Neural cell (in vitro differentiated cells): ENCODE measurements at regions not wholly inside any gene's neighbourhood (a gene's known extent, or its start where the extent isn't known, plus 50 kb on each side); places are given as distances from the start of the nearest gene placed in this dataset.

Experiments used
- CTCF ChIP-seq: fragments of 450-650 bp; IDR thresholded peaks from 2 replicates; pipeline ENCODE4 v1.5.1; 2014; ENCODE audit warnings: antibody characterized with exemption, mild to moderate bottlenecking, moderate library complexity; ENCODE audit not compliant: poor library complexity, severe bottlenecking
- EZH2 ChIP-seq: fragments of 200-600, 300-800 bp; shearing (Covaris generic), sonication (generic); IDR thresholded peaks from 2 replicates; pipeline ENCODE4 v1.6.1; 2014; ENCODE audit warnings: antibody characterized with exemption, low read length, borderline replicate concordance, mild to moderate bottlenecking; ENCODE audit not compliant: insufficient read depth, poor library complexity, severe bottlenecking
- POLR2AphosphoS5 ChIP-seq: IDR thresholded peaks from 2 replicates; pipeline ENCODE4 v1.6.1; 2012
- TAF1 ChIP-seq: IDR thresholded peaks from 2 replicates; pipeline ENCODE4 v1.6.1; 2012; ENCODE audit warnings: low read depth

GRCh38 chr2:175310813-175311504 lies 129.4 kb upstream of the ATP5MC3 start:
- TF ChIP-seq TAF1, result no peak
- no peak for TF ChIP-seq POLR2AphosphoS5
- no peak for TF ChIP-seq CTCF
- no peak for TF ChIP-seq EZH2
